Activated CD4-positive, CD25-positive, alpha-beta regulatory T cell treated with anti-CD3 and anti-CD28 coated beads, Interleukin-2, amount 50 U/mL, for 24 hours (primary cell): ENCODE measurements at regions not wholly inside any gene's neighbourhood (a gene's known extent, or its start where the extent isn't known, plus 50 kb on each side); places are given as distances from the start of the nearest gene placed in this dataset.

Experiments used
- ATAC-seq, 2 donors: fragments of 150-1000 bp; cut with Tn5 transposase; one replicate each; pipeline ENCODE4 v1.10.0; 2021; ENCODE audit warnings: mild to moderate bottlenecking in 1 of 2, moderate library complexity in 1 of 2

DNA sequence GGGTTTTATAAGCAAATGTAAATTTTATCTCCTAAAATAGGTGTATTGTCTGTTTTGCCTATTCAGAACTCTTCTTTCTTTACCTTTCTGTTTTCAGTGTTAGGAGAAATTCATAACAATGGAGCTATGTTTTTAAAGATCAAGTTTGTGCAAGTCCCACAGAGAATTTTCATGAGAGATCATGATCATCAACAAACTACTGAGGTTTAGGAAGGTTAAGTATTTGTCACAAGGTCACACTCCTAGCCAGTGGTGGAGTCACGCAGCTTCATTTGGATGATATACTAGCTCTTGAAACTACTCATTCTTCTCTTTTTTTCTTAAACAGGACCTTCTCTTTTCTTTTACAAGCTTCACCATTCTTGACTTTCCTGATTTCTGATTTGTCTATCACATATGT lies 892.6 kb upstream of the FRG1 start:
- no peak for ATAC-seq

- ATAC-seq, result no peak
These were observed 891.0 kb upstream of the FRG1 start for GRCh38 chr4:189049682-189050081.

DNA sequence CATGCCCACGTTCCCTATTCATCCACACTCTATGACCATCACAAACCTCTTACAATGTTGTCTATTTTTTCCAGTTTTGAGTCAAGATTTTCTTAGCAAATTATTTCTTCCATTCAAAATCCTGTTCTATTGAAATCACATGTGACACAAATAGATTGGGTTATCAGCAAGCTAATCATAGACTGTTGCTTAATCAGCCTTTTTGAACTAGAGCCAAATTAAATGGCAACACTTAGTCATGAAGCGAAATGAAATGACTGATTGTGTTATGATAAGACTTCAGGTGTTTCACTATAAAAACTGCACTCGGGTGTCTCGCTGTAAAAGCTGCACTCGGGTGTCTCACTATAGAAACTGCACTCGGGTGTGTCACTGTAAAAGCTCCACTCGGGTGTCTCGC lies 890.0 kb upstream of the FRG1 start:
- ATAC-seq, result no peak

GRCh38 chr4:189053621-189054020 lies 887.1 kb upstream of the FRG1 start:
- no peak for ATAC-seq

GRCh38 chr4:189060104-189060503 lies 880.6 kb upstream of the FRG1 start:
- no peak for ATAC-seq

- ATAC-seq, result no peak
These were observed 878.4 kb upstream of the FRG1 start for GRCh38 chr4:189062047-189062820.

GRCh38 chr4:189069772-189070171 lies 870.9 kb upstream of the FRG1 start:
- no peak for ATAC-seq

DNA sequence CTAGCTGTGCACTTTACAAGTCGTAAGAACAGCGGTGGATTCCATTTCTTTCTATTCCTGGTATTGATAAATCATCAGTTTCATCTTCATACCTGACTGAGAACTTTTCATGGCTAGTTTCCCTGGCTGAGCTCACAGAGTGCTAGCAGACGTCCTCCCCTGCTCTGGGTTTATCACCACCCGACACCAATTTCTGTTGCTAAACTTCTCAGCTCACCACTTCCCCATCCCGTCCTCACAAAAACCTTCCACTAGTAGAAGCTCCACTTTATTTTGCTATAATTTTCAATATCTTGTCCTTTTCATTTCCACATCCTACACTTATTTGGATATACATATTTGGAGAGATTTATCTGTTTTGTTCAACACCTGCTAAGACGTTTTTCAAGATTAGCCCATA lies 869.4 kb upstream of the FRG1 start:
- ATAC-seq, result no peak

DNA sequence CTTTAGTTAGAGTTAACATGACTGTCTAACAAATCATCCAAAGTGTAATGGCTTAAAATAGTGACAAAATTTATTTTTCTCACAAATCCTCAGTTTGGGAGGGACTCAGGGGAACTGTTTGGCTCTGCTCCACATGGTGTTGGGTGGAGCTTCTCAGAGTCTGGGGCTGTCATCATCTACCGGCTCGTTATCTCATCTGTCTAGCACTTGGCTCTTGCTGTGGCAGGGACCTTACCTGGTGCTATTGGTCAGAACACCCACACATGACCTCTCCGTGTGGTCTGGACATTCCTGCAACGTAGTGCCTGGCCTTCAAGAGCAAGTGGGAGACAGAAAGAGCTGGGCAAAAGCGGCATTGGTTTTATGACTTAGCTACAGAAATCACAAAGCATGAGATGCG lies 866.9 kb upstream of the FRG1 start:
- no peak for ATAC-seq

- no peak for ATAC-seq
These were observed 858.8 kb upstream of the FRG1 start for GRCh38 chr4:189081826-189082225.

DNA sequence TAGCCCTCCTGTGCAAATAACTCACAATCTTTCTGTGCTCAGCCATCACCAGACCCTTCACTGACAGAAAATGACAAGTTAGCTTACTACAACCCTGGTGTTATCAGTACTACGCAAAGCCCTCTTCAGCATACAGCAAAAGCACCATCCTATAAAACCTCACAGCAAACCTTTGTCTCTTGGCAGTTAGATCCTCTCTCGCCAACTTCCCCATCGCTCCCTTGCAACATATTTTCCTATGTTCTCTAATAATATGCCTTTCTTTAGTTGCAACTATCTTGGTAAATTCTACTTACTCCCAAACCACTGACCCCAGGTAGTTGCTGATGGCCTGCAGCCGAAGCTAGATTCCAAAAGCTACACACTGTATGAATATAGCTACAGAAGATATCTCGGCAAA lies 856.9 kb upstream of the FRG1 start:
- no peak for ATAC-seq

GRCh38 chr4:189084671-189085070 lies 856.0 kb upstream of the FRG1 start:
- no peak for ATAC-seq

GRCh38 chr4:189087971-189088370 lies 852.7 kb upstream of the FRG1 start:
- ATAC-seq, result no peak

DNA sequence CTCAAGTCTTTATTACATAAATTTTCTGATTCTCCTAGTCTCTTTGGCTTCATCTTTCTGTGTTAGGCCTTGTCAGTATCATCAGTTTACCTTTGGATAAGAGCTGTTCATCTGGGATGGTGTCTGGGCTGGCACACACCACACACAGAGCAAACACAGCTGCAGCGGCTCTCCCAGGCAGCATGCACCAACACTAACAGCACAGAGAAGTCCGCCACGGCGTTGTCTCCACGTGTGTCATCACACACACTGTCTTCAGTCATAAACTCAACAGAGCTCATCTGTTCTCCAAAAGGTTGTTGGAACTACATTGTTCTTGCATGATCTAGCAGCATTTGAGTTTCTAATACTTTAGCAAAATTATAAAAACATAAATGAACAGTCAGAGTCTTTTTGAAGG lies 851.9 kb upstream of the FRG1 start:
- ATAC-seq, result no peak

DNA sequence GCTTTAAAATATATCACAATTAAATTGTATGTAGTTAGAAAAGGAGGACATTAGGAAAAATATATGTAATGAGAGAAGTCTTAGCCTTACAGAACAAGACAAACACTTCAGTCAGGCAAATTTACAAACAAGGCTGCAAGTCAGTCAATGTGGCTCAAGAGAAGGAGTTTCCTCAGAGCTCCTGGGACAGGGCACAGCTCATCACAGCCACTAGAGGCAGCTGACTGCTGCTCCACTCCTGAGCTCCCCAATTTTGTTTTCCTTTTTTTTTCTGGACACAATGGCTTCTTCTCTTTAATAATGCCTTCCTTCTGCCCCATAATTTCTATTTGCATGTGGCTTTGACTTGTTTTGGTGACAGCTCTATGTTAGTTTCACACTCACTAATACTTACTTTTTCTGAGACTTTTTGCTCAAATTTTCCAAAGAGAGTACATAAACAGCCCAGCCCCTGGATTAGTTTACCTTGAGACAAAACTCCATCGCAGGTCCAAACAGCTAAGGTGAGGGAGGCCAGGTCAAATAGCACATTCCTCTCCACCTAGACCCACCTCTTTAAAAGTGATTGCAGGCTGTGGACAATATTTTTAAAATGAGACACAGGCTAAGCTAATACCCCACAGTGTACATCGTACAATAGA lies 850.4 kb upstream of the FRG1 start:
- ATAC-seq, result no peak

DNA sequence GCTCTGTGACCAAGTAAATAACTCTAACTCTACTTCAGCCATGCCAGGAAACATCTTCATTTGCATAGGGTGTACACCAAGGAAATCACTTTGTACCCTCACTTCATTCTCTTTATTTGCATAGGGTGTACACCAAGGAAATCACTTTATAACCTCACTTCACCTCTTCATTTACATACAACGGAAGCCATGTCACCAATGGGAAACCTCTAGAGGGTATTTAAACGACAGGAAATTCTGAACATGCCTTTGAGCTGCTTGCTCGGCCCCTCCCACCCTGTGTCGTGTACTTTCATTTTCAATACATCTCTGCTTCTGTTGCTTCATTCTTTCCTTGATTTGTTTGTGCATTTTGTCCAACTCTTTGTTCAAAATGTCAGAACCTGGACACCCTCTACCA lies 848.1 kb upstream of the FRG1 start:
- no peak for ATAC-seq

GRCh38 chr4:189096108-189096507 lies 844.6 kb upstream of the FRG1 start:
- no peak for ATAC-seq

GRCh38 chr4:189096717-189097116 lies 844.0 kb upstream of the FRG1 start:
- no peak for ATAC-seq

GRCh38 chr4:189098932-189099696 lies 841.6 kb upstream of the FRG1 start:
- ATAC-seq, result no peak

GRCh38 chr4:189113389-189113888 lies 827.2 kb upstream of the FRG1 start:
- ATAC-seq, result no peak

DNA sequence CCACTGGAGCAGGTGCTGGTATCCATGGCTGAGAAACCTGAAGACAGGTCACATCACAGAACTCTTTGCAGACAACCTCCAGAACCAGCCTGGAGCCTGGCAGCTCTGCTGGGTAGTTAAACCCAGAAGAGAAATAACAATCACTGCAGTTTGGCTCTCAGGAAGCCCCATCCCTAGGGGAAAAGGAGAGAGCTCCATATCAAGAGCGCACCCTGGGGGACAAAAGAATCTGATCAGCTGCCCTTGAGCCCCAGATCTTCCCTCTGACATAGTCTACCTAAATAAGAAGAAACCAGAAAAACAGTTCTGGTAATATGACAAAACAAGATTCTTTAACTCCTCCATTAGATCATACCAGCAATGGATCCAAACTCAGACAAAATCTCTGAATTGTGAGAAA lies 823.2 kb upstream of the FRG1 start:
- no peak for ATAC-seq

DNA sequence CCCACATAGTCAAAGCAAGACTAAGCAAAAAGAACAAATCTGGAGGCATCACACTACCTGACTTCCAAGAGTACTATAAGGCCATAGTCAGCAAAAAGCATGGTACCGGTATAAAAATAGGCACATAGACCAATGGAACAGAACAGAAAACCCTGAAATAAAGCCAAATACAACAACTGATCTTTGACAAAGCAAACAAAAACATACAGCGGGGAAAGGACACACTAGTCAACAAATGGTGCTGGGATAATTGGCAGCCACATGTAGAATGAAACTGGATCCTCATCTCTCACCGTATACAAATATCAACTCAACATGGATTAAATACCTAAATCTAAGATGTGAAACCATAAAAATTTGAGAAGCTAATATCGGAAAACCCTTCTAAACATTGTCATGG lies 819.3 kb upstream of the FRG1 start:
- no peak for ATAC-seq

- no peak for ATAC-seq
These were observed 816.4 kb upstream of the FRG1 start for GRCh38 chr4:189124149-189124758.
